Heart left ventricle (tissue), 16 donors: ENCODE measurements at regions not wholly inside any gene's neighbourhood (a gene's known extent, or its start where the extent isn't known, plus 50 kb on each side); places are given as distances from the start of the nearest gene placed in this dataset.
"Not testable (repeated sequence)": the region's sequence is repeated elsewhere in the genome, so short reads cannot be mapped to it uniquely, and the experiment has no call there.

Experiments
- ATAC-seq, 4 donors: fragments of 200-7000 bp; cut with Tn5 transposase; one replicate each; pipeline ENCODE4 v1.9.1; 2020 to 2022; ENCODE audit warnings: moderate library complexity in 4 of 4, mild to moderate bottlenecking in 3 of 4, moderate number of reproducible peaks in 1 of 4
- DNase-seq, 5 donors: peaks; one replicate each; pipeline ENCODE4 v3.0.0-alpha.2; 2020
- H3K27ac ChIP-seq, 12 donors: fragments of 200-600 bp; sonication (generic) in 4 of 12; one replicate each; pipeline versions ENCODE4 v1.5.0 to v1.8.0; 2016 to 2022; ENCODE audit warnings: mild to moderate bottlenecking in 2 of 12
- H3K27me3 ChIP-seq, 9 donors: fragments of 200-600 bp; sonication (generic) in 2 of 9; one replicate each; pipeline versions ENCODE4 v1.5.1 to v1.8.0; 2016 to 2022; ENCODE audit warnings: mild to moderate bottlenecking in 3 of 9
- H3K36me3 ChIP-seq, 9 donors: fragments of 200-600 bp; sonication (generic) in 2 of 9; one replicate each; pipeline versions ENCODE4 v1.5.0 to v1.8.0; 2018 to 2022; ENCODE audit warnings: mild to moderate bottlenecking in 2 of 9
- H3K4me1 ChIP-seq, 12 donors: fragments of 200-600 bp; sonication (generic) in 4 of 12; one replicate each; pipeline versions ENCODE4 v1.5.0 to v1.8.0; 2016 to 2022; ENCODE audit warnings: mild to moderate bottlenecking in 3 of 12
- H3K4me3 ChIP-seq, 12 donors: fragments of 200-600 bp; sonication (generic) in 4 of 12; one replicate each; pipeline versions ENCODE4 v1.5.0 to v1.8.0; 2017 to 2022; ENCODE audit warnings: mild to moderate bottlenecking in 9 of 12, moderate library complexity in 4 of 12
- H3K9me3 ChIP-seq, 12 donors: fragments of 200-600 bp; sonication (generic) in 4 of 12; one replicate each; pipeline versions ENCODE4 v1.5.0 to v1.8.0; 2016 to 2022; ENCODE audit warnings: mild to moderate bottlenecking in 1 of 12
- POLR2A ChIP-seq, 2 donors: fragments of 450-650 bp; IDR thresholded peaks; one replicate each; pipeline ENCODE4 v1.6.1; 2017; ENCODE audit warnings: antibody characterized with exemption in 2 of 2, mild to moderate bottlenecking in 2 of 2, moderate library complexity in 2 of 2
- WGBS, 4 donors: extraction: QIAGEN DNeasy Blood & Tissue Kit in 2 of 4; methylation state at CpG; one replicate each; pipeline versions ENCODE4 v1.1.5 to v1.1.7; 2013 to 2018; 5-methylcytosine and 5-hydroxymethylcytosine counted together
- intact Hi-C, 10 donors: fragments of 100-400 bp; cut with DNase I; formaldehyde crosslinking; loops; one replicate each; pipeline versions ENCODE4 v1.11.1 to v1.14.2; 2022
- TF ChIP-seq, protein P1 (sequence below), 12 donors: fragments of 200-600 bp; sonication (generic) in 4 of 12; IDR thresholded peaks; one replicate each; pipeline versions ENCODE4 v1.5.0 to v1.8.0; 2018 to 2022; ENCODE audit warnings: antibody characterized with exemption in 12 of 12, mild to moderate bottlenecking in 5 of 12
- donor health status: ischemic (EF 13 %, LVEDD 7.1; RV severe dilation, severe dysfunction).
- donor health status: healthy with polysubstance abuse.
- donor health status: DM: no; HTN: yes; CAD: no.
- donor health status: DM: no; HTN: no; CAD: no.
- donor health status: ischemic (EF 25% LVEDD 6.9; RV normal size, moderate dysfunction).
- donor health status: ischemic (EF 25% LVEDD 5.7; RV mildly dilated, moderate dysfunction).
- donor health status: healthy.
- donor health status: DM: yes; HTN: yes; CAD: no.
- donor health status: ischemic (EF 35%, LVEDD 5.7; RV mildly dilated, moderate dysfunction).
- donor health status: nonischemic (EF 11% LVEDD 7.7; RV severe dilation, severe dysfunction).
- donor health status: DM: yes; HTN: yes; CAD: no.
- donor health status: PGD.
- donor health status: ischemic (EF 29% LVEDD 5.4; RV normal size, mild dysfunction).
- donor health status: nonischemic (EF 23%, LVEDD 6.1; RV moderate dilation, normal function).

DNA sequence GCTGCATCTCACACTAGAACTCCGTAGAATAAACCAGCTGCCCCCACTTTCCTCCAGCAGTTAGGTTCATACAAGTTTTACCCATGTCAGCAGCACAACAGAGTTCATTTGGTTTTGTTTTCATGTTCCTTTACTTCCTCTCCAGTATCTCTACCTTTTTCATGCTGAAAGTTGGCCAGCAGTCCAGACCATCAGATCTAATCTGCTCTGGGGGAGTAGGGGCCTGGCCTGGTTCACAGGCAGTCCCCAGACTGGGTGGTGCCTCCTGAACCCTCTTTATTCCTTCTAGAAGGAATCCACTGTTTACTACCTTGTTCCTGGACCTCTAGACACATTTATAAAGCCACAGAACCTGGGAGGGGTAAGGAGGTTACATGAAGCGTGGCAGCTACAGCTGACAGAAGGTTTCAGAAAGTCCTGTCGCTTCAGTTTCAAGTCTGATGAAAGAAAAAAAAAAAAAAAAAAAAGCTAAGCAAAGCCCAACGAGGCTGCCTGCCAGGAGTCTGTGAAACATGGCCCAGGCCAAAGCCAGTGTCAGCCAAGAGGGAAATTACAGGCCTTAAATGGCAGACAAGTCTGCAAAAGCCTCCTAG lies 184.6 kb upstream of the JUN start:
- Histone ChIP-seq H3K27ac (peak overlapping the region; percentile 18 to 89 (median 80)), H3K4me1 (peaks cover 0 to 34% (median 18%) of the 10 kb centered on the region in 12 donors), H3K27me3 (no peaks in the 10 kb centered on the region), H3K4me3 (no peak overlapping the region), H3K36me3 (no peaks in the 10 kb centered on the region), H3K9me3 (no peaks in the 10 kb centered on the region)
- ATAC-seq (peak; percentile 62 to 85 (median 78)), DNase-seq (peak; percentile 82 to 87 (median 85))
- intact Hi-C loops, result loop anchor here in 2 of 10 donors (2.0 to 5.0 kb wide), 2 partner anchors 56 to 184 kb away; partner anchors contain the start of gene JUN (in 1 of the 2)
- WGBS, 4 donors, result 8 to 14% (median 9%) methylated on average over 4 of the region's 4 CpGs
- TF ChIP-seq POLR2A (IDR thresholded peaks at IDR 0.05), result no peak
- TF ChIP-seq, protein P1, sequence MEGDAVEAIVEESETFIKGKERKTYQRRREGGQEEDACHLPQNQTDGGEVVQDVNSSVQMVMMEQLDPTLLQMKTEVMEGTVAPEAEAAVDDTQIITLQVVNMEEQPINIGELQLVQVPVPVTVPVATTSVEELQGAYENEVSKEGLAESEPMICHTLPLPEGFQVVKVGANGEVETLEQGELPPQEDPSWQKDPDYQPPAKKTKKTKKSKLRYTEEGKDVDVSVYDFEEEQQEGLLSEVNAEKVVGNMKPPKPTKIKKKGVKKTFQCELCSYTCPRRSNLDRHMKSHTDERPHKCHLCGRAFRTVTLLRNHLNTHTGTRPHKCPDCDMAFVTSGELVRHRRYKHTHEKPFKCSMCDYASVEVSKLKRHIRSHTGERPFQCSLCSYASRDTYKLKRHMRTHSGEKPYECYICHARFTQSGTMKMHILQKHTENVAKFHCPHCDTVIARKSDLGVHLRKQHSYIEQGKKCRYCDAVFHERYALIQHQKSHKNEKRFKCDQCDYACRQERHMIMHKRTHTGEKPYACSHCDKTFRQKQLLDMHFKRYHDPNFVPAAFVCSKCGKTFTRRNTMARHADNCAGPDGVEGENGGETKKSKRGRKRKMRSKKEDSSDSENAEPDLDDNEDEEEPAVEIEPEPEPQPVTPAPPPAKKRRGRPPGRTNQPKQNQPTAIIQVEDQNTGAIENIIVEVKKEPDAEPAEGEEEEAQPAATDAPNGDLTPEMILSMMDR (IDR thresholded peaks at IDR 0.05), result no peak

DNA sequence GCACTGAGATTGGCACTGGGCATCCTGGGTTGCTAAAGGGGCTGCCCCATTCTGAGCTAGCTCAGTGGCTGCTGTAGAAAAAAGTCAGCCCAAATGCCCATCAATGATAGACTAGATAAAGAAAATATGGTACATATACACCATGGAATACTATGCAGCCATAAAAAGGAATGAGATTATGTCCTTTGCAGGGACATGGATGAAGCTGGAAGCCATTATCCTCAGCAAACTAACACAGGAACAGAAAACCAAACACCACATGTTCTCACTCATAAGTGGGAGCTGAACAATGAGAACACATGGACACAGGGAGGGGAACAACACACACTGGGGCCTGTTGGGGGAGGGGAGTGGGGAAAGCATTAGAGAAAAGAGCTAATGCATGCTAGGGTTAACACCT lies 185.3 kb upstream of the JUN start:
- H3K27me3 ChIP-seq, ATAC-seq, DNase-seq, H3K4me3 ChIP-seq, H3K36me3 ChIP-seq, H3K9me3 ChIP-seq: not testable (repeated sequence)
- Histone ChIP-seq H3K4me1 (peaks cover 0 to 34% (median 18%) of the 10 kb centered on the region in 12 donors), H3K27ac (peak overlapping the region; percentile 18 to 89 (median 80))
- intact Hi-C loops, result loop anchor here in 2 of 10 donors (2.0 to 5.0 kb wide), 2 partner anchors 57 to 184 kb away; partner anchors contain the start of gene JUN (in 1 of the 2)

DNA sequence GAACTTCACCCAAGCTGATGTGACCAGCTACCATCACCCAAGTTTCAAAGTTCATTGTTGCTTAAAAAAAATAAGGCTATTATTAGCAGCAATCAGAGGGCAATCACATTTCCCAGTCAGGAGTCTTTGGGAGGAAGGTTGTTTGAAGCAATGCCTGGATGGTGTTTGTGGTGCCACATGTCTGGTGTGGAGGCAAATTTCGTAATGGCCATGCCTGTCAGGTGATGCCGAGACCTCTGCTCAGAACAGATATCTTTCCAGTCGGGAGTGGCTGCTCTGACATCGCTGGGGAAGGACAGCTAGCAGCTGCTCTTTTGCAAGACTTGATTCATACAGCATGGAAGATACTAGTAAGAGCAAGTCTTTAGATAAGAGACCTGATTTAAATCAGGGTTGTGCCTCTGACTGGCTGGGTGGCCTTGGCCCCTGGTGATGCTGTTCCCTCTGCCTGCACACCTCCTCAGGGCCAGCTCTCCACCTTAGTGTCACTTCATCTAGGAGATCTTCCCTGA lies 187.8 kb upstream of the JUN start:
- DNase-seq, result peak in 4 of 5 donors; percentile 26 to 60 (median 44)
- peak overlapping the region in 8 of 12 donors; percentile 1 to 56 (median 32) for H3K27ac ChIP-seq

DNA sequence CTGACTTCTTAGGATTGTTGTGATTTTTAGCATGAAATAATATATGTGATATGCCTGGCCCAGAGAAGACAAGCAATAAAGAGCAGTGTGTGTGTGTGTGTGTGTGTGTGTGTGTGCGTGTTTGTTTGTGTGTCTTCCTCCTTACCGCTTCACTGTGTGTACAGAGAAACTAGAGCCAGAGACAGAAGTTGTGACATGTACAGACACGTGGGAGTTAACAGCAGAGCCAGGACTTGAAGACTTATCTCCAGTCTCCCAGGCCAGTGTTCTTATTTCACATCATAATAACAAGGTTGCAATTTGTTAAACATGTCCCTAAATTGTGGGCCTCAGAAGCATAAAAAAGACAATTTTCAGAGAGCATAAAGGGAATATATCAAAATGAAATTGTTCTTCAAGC lies 192.0 kb upstream of the JUN start:
- no peaks in the 10 kb centered on the region for H3K36me3 ChIP-seq
- no peak for TF ChIP-seq POLR2A (IDR thresholded peaks at IDR 0.05)
- TF ChIP-seq, protein P1 (IDR thresholded peaks at IDR 0.05), result no peak
- H3K27ac ChIP-seq, result no peak overlapping the region
- peaks cover 0 to 30% (median 5%) of the 10 kb centered on the region in 12 donors for H3K4me1 ChIP-seq
- no peaks in the 10 kb centered on the region for H3K27me3 ChIP-seq
- H3K4me3 ChIP-seq, result no peak overlapping the region
- intact Hi-C loops, result loop anchor here in 2 of 10 donors (5.0 to 10.0 kb wide), 2 partner anchors 191 to 321 kb away; partner anchors contain the start of genes FGGY (in 1 of the 2) and JUN (in 1 of the 2)
- H3K9me3 ChIP-seq, result no peaks in the 10 kb centered on the region
- 72 to 87% (median 84%) methylated on average over 3 of the region's 3 CpGs for WGBS, 4 donors
- ATAC-seq (no peak), DNase-seq (no peak)

More for the DNA sequence above, 187.8 kb upstream of the JUN start:
- H3K4me3 ChIP-seq, result no peak overlapping the region
- H3K4me1 ChIP-seq, result peaks cover 0 to 31% (median 18%) of the 10 kb centered on the region in 12 donors
- no peaks in the 10 kb centered on the region for H3K9me3 ChIP-seq
- 40 to 66% (median 44%) methylated on average over 4 of the region's 4 CpGs for WGBS, 4 donors
- H3K27me3 ChIP-seq, result no peaks in the 10 kb centered on the region
- TF ChIP-seq, protein P1 (IDR thresholded peaks at IDR 0.05), result no peak
- TF ChIP-seq POLR2A (IDR thresholded peaks at IDR 0.05), result peak in 1 of 2 donors; percentile 15
- ATAC-seq, result peak in 3 of 4 donors; percentile 58 to 77 (median 74)
- no peaks in the 10 kb centered on the region for H3K36me3 ChIP-seq
- intact Hi-C loops, result loop anchor here in 2 of 10 donors (5.0 to 10.0 kb wide), 3 partner anchors 41 to 187 kb away; partner anchors contain the start of gene JUN (in 1 of the 2)
